ENCODE measurements at regions not wholly inside any gene's neighbourhood (a gene's known extent, or its start where the extent isn't known, plus 50 kb on each side); places are given as distances from the start of the nearest gene placed in this dataset.

GRCh38 chr2:5453220-5454050 is 238.7 kb upstream of the SOX11 start:
- TF ChIP-seq CTCF (IDR thresholded peaks at IDR 0.05): no peak
- TF ChIP-seq POLR2AphosphoS5 (IDR thresholded peaks at IDR 0.05): no peak
- TF ChIP-seq POLR2A (IDR thresholded peaks at IDR 0.05; ENCODE audit: low read depth): no peak
